ENCODE measurements at regions not wholly inside any gene's neighbourhood (a gene's known extent, or its start where the extent isn't known, plus 50 kb on each side); places are given as distances from the start of the nearest gene placed in this dataset.

DNA sequence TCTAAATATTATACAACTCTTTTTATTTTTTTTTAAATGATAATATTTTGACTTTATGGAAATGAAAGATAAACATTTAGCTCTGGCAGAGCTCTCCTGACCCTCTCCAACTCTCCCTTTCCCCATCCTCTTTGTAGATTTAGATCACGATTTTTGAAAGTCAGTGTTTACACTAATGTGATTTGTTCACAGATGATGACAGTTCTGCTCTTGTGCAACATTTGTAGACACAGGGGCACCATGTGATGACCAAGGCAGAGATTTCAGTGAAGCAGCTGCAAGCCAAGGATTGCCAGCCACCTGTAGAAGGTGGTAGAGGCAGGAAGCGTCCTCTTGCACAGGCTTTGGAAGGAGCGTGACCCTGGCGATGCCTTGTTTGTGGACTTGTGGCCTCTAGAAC lies 483.2 kb downstream of the QKI start:
- Histone ChIP-seq H3K9me2 (replicated peaks; ENCODE audit: low read depth, low read length) (no peaks in the 10 kb centered on the region), H4K20me1 (ENCODE audit: insufficient read depth, low read length, poor library complexity, severe bottlenecking) (no peaks in the 10 kb centered on the region), H3K4me2 (ENCODE audit: low read depth, low read length, poor library complexity, severe bottlenecking) (no peak overlapping the region), H3K9ac (ENCODE audit: low read depth, low read length, poor library complexity, severe bottlenecking) (no peak overlapping the region), H3K4me1 (ENCODE audit: insufficient read depth, low read length, poor library complexity, severe bottlenecking) (no peaks in the 10 kb centered on the region), H2AFZ (ENCODE audit: low read length) (no peak overlapping the region), H3K4me3 (ENCODE audit: low read length, poor library complexity, severe bottlenecking) (no peak overlapping the region), H3F3A (ENCODE audit: low read depth) (no peaks in the 10 kb centered on the region), H3K36me3 (ENCODE audit: insufficient read depth, low read length) (no peaks in the 10 kb centered on the region), H3K9me3 (ENCODE audit: insufficient read depth, low read depth, low read length) (peaks cover 3% of the 10 kb centered on the region; the same call in 1 of the 2 replicates), H3K27me3 (ENCODE audit: insufficient read depth, low read length, poor library complexity, severe bottlenecking) (no peaks in the 10 kb centered on the region), H3K79me2 (ENCODE audit: insufficient read depth, low read length) (no peaks in the 10 kb centered on the region)
- TF ChIP-seq EZH2phosphoT487 (IDR thresholded peaks at IDR 0.05; ENCODE audit: borderline replicate concordance), result no peak
- TF ChIP-seq, protein P1, sequence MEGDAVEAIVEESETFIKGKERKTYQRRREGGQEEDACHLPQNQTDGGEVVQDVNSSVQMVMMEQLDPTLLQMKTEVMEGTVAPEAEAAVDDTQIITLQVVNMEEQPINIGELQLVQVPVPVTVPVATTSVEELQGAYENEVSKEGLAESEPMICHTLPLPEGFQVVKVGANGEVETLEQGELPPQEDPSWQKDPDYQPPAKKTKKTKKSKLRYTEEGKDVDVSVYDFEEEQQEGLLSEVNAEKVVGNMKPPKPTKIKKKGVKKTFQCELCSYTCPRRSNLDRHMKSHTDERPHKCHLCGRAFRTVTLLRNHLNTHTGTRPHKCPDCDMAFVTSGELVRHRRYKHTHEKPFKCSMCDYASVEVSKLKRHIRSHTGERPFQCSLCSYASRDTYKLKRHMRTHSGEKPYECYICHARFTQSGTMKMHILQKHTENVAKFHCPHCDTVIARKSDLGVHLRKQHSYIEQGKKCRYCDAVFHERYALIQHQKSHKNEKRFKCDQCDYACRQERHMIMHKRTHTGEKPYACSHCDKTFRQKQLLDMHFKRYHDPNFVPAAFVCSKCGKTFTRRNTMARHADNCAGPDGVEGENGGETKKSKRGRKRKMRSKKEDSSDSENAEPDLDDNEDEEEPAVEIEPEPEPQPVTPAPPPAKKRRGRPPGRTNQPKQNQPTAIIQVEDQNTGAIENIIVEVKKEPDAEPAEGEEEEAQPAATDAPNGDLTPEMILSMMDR (conservative IDR thresholded peaks at IDR 0.05; ENCODE audit: low read length), result no peak

GRCh38 chr6:163897030-163897429 lies 482.5 kb downstream of the QKI start:
- H3K4me3 ChIP-seq (ENCODE audit: low read length, poor library complexity, severe bottlenecking), result no peak overlapping the region
- H3K4me1 ChIP-seq (ENCODE audit: insufficient read depth, low read length, poor library complexity, severe bottlenecking), result no peaks in the 10 kb centered on the region
- H3K27me3 ChIP-seq (ENCODE audit: insufficient read depth, low read length, poor library complexity, severe bottlenecking), result no peaks in the 10 kb centered on the region
- no peak overlapping the region for H3K9ac ChIP-seq (ENCODE audit: low read depth, low read length, poor library complexity, severe bottlenecking)
- H3K9me2 ChIP-seq (replicated peaks; ENCODE audit: low read depth, low read length), result no peaks in the 10 kb centered on the region
- H3K79me2 ChIP-seq (ENCODE audit: insufficient read depth, low read length), result no peaks in the 10 kb centered on the region
- no peaks in the 10 kb centered on the region for H3K36me3 ChIP-seq (ENCODE audit: insufficient read depth, low read length)
- TF ChIP-seq, protein P1 (conservative IDR thresholded peaks at IDR 0.05; ENCODE audit: low read length), result no peak
- TF ChIP-seq EZH2phosphoT487 (IDR thresholded peaks at IDR 0.05; ENCODE audit: borderline replicate concordance), result no peak
- peaks cover 3% of the 10 kb centered on the region; the same call in 1 of the 2 replicates for H3K9me3 ChIP-seq (ENCODE audit: insufficient read depth, low read depth, low read length)
- no peak overlapping the region for H2AFZ ChIP-seq (ENCODE audit: low read length)
- no peaks in the 10 kb centered on the region for H4K20me1 ChIP-seq (ENCODE audit: insufficient read depth, low read length, poor library complexity, severe bottlenecking)
- no peaks in the 10 kb centered on the region for H3F3A ChIP-seq (ENCODE audit: low read depth)
- no peak overlapping the region for H3K4me2 ChIP-seq (ENCODE audit: low read depth, low read length, poor library complexity, severe bottlenecking)

GRCh38 chr6:163895162-163895561 lies 480.6 kb downstream of the QKI start:
- no peak overlapping the region for H3K4me3 ChIP-seq (ENCODE audit: low read length, poor library complexity, severe bottlenecking)
- TF ChIP-seq, protein P1 (conservative IDR thresholded peaks at IDR 0.05; ENCODE audit: low read length), result no peak
- TF ChIP-seq EZH2phosphoT487 (IDR thresholded peaks at IDR 0.05; ENCODE audit: borderline replicate concordance), result no peak

More at GRCh38 chr6:163895162-163895561, 480.6 kb downstream of the QKI start:
- H3K4me1 ChIP-seq (ENCODE audit: insufficient read depth, low read length, poor library complexity, severe bottlenecking), result no peaks in the 10 kb centered on the region
- H2AFZ ChIP-seq (ENCODE audit: low read length), result no peak overlapping the region
- H3K9me2 ChIP-seq (replicated peaks; ENCODE audit: low read depth, low read length), result no peaks in the 10 kb centered on the region
- H3K27me3 ChIP-seq (ENCODE audit: insufficient read depth, low read length, poor library complexity, severe bottlenecking), result no peaks in the 10 kb centered on the region
- H4K20me1 ChIP-seq (ENCODE audit: insufficient read depth, low read length, poor library complexity, severe bottlenecking), result no peaks in the 10 kb centered on the region
- no peaks in the 10 kb centered on the region for H3K36me3 ChIP-seq (ENCODE audit: insufficient read depth, low read length)
- H3K9ac ChIP-seq (ENCODE audit: low read depth, low read length, poor library complexity, severe bottlenecking), result no peak overlapping the region
- H3K79me2 ChIP-seq (ENCODE audit: insufficient read depth, low read length), result no peaks in the 10 kb centered on the region
- H3K4me2 ChIP-seq (ENCODE audit: low read depth, low read length, poor library complexity, severe bottlenecking), result no peak overlapping the region
- no peaks in the 10 kb centered on the region for H3F3A ChIP-seq (ENCODE audit: low read depth)
- H3K9me3 ChIP-seq (ENCODE audit: insufficient read depth, low read depth, low read length), result peaks cover under 1% of the 10 kb centered on the region; the same call in 1 of the 2 replicates
